Tibial nerve (tissue), 4 donors: ENCODE measurements at regions not wholly inside any gene's neighbourhood (a gene's known extent, or its start where the extent isn't known, plus 50 kb on each side); places are given as distances from the start of the nearest gene placed in this dataset.
"Not testable (repeated sequence)": the region's sequence is repeated elsewhere in the genome, so short reads cannot be mapped to it uniquely, and the experiment has no call there.

ENCODE experiments used
- DNase-seq, 2 donors: peaks; one replicate each; pipeline ENCODE4 v3.0.0-alpha.2; 2019; ENCODE audit warnings: low spot score in 2 of 2
- H3K27ac ChIP-seq, 4 donors: fragments of 200-600 bp; sonication (generic) in 3 of 4; one replicate each; pipeline ENCODE4 v1.5.1; 2017 to 2019; ENCODE audit warnings: mild to moderate bottlenecking in 1 of 4
- H3K27me3 ChIP-seq, 2 donors: fragments of 200-600 bp; sonication (generic) in 1 of 2; one replicate each; pipeline versions ENCODE4 v1.5.1 to v1.6.0; 2017 to 2019
- H3K36me3 ChIP-seq, 3 donors: fragments of 200-600 bp; sonication (generic); one replicate each; pipeline ENCODE4 v1.5.1; 2018 to 2019
- H3K4me1 ChIP-seq, 4 donors: fragments of 200-600 bp; sonication (generic) in 3 of 4; one replicate each; pipeline ENCODE4 v1.5.1; 2017 to 2019
- H3K4me3 ChIP-seq, 4 donors: fragments of 200-600 bp; sonication (generic) in 3 of 4; one replicate each; pipeline ENCODE4 v1.5.1; 2017 to 2019; ENCODE audit warnings: mild to moderate bottlenecking in 1 of 4, moderate library complexity in 1 of 4
- H3K9me3 ChIP-seq, 4 donors: fragments of 200-600 bp; sonication (generic) in 3 of 4; one replicate each; pipeline ENCODE4 v1.5.1; 2017 to 2019
- EP300 ChIP-seq, 2 donors: sonication (generic); formaldehyde crosslinking; IDR thresholded peaks; one replicate each; pipeline ENCODE4 v1.6.1; 2017; ENCODE audit warnings: antibody characterized with exemption in 2 of 2, mild to moderate bottlenecking in 1 of 2
- POLR2A ChIP-seq, 2 donors: fragments of 450-650 bp; IDR thresholded peaks; one replicate each; pipeline ENCODE4 v1.6.1; 2017; ENCODE audit warnings: antibody characterized with exemption in 2 of 2, mild to moderate bottlenecking in 2 of 2, moderate library complexity in 2 of 2
- WGBS, 2 donors: methylation state at CpG; one replicate each; pipeline ENCODE4 v1.1.5; 2018; 5-methylcytosine and 5-hydroxymethylcytosine counted together
- TF ChIP-seq, protein P1 (sequence below), 5 experiments: fragments of 200-600 bp in 3 of 5; fragments of 450-650 bp in 2 of 5; sonication (generic) in 3 of 5; IDR thresholded peaks; one replicate each; pipeline ENCODE4 v1.5.1; 2016 to 2019; ENCODE audit warnings: antibody characterized with exemption in 5 of 5, mild to moderate bottlenecking in 3 of 5, moderate library complexity in 2 of 5

DNA sequence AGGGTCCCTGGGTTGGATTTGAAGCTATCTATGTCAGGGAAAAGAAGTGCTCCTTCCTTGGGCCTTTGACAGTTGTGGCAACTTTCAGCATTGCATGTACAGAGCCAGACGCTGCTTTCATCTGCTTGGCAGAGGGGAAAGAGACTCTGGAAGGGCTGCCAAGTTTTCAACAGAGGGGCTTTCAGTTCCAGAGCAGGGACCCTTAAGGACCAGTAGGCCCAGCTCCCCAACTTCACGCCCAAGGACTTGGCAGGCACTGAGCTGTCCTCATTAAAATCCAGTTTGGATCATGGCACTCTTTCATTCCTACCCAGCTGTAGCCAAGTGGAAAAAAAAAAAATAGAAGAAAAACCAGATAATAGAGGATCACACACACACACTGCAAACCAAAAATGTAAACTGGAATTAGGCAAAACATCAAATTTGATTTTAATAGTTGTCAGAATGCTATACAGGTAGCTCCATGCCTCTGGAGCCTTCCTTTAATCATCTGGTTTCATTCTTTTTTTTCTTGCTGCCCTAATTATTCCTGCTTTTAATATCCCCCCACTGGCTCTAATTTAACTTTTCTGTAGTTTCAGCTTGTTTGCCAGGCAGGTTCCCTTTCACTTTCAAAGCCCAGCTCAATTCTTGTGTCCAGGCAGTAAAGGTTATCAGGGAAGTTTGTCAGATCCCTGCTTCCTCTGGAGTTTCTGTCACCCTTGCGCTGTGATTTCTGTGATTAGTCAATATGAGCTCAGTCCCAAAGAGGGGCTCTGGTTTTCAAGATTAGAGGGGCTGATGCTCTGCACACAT is 702.6 kb upstream of the CDH8 start:
- Histone ChIP-seq H3K4me1 (peaks cover 0 to 4% (median 0%) of the 10 kb centered on the region in 4 donors), H3K9me3 (no peaks in the 10 kb centered on the region), H3K4me3 (no peak overlapping the region), H3K27me3 (no peaks in the 10 kb centered on the region), H3K27ac (no peak overlapping the region), H3K36me3 (no peaks in the 10 kb centered on the region)
- DNase-seq: no peak
- TF ChIP-seq EP300 (IDR thresholded peaks at IDR 0.05) (no peak), POLR2A (IDR thresholded peaks at IDR 0.05) (no peak)
- TF ChIP-seq, protein P1, sequence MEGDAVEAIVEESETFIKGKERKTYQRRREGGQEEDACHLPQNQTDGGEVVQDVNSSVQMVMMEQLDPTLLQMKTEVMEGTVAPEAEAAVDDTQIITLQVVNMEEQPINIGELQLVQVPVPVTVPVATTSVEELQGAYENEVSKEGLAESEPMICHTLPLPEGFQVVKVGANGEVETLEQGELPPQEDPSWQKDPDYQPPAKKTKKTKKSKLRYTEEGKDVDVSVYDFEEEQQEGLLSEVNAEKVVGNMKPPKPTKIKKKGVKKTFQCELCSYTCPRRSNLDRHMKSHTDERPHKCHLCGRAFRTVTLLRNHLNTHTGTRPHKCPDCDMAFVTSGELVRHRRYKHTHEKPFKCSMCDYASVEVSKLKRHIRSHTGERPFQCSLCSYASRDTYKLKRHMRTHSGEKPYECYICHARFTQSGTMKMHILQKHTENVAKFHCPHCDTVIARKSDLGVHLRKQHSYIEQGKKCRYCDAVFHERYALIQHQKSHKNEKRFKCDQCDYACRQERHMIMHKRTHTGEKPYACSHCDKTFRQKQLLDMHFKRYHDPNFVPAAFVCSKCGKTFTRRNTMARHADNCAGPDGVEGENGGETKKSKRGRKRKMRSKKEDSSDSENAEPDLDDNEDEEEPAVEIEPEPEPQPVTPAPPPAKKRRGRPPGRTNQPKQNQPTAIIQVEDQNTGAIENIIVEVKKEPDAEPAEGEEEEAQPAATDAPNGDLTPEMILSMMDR (IDR thresholded peaks at IDR 0.05): no peak
- WGBS, 2 donors: 37 to 54% methylated on average over 3 of the region's 3 CpGs

DNA sequence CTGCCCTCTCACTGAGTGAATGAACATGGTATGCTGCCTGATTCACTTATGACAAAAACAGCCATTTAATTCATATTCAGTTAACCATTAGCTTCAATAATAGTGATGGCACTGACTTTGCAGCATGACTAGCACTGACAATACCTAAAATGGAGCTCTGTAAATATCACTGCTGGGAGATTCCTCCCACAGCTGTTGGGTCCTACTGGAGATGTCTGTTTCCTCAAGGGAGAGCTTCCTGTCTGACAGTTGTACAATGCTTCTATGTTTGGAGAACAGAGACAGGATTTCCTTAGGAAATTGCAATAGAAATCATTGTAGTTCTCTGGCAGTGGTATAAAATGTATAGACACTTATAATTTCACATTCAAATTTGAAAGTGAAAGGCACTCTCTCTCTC is 695.9 kb upstream of the CDH8 start:
- Histone ChIP-seq H3K9me3 (no peaks in the 10 kb centered on the region), H3K4me1 (no peaks in the 10 kb centered on the region), H3K27me3 (no peaks in the 10 kb centered on the region), H3K36me3 (no peaks in the 10 kb centered on the region), H3K4me3 (no peak overlapping the region), H3K27ac (no peak overlapping the region)
- TF ChIP-seq EP300 (IDR thresholded peaks at IDR 0.05): no peak
- TF ChIP-seq, protein P1 (IDR thresholded peaks at IDR 0.05): no peak
- no peak for TF ChIP-seq POLR2A (IDR thresholded peaks at IDR 0.05)
- no peak for DNase-seq

DNA sequence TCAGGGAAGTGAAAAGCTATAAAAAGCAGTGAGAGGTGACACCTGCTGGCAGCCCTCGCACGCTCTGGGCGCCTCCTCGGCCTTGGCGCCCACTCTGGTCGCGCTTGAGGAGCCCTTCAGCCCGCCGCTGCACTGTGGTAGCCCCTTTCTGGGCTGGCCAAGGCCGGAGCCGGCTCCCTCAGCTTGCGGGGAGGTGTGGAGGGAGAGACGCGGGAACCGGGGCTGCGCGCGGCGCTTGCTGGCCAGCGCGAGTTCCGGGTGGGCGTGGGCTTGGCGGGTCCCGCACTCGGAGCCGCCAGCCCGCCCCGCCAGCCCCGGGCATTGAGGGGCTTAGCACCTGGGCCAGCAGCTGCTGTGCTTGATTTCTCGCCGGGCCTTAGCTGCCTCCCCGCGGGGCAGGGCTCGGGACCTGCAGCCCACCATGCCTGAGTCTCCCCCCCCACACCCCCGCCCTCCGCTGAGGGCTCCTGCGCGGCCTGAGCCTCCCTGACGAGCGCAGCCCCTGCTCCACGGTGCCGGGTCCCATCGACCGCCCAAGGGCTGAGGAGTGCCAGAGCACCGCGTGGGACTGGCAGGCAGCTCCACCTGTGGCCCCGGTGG is 688.5 kb upstream of the CDH8 start:
- H3K4me3 ChIP-seq, H3K9me3 ChIP-seq, H3K27me3 ChIP-seq, H3K27ac ChIP-seq, DNase-seq, H3K36me3 ChIP-seq, H3K4me1 ChIP-seq: not testable (repeated sequence)
- WGBS, 2 donors: 93 to 95% methylated on average over 38 of the region's 48 CpGs

DNA sequence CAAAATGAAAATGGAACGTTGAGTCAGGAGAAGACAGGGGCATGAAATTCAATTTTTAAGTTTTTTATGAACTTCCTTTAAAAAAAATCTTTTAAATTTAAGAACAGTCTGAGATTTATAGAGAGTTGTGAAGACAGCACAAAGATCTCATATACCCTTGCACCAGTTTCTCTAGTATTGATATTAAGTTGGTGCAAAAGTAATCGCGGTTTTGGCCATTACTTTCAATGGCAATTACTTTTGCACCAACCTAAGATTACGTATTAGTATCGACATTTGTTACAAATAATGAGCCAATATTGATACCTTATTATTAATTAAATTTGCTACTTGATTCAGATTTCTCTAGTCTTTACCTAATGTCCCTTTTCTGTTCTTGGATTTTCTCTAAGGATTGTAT is 684.4 kb upstream of the CDH8 start:
- no peak overlapping the region for H3K4me3 ChIP-seq
- no peaks in the 10 kb centered on the region for H3K4me1 ChIP-seq
- no peaks in the 10 kb centered on the region for H3K36me3 ChIP-seq
- TF ChIP-seq POLR2A (IDR thresholded peaks at IDR 0.05) (no peak), EP300 (IDR thresholded peaks at IDR 0.05) (no peak)
- TF ChIP-seq, protein P1 (IDR thresholded peaks at IDR 0.05): no peak
- H3K27me3 ChIP-seq: no peaks in the 10 kb centered on the region
- 74 to 84% methylated on average over 5 of the region's 5 CpGs for WGBS, 2 donors
- no peak overlapping the region for H3K27ac ChIP-seq
- H3K9me3 ChIP-seq: peaks cover 0 to 7% (median 0%) of the 10 kb centered on the region in 4 donors
- no peak for DNase-seq

DNA sequence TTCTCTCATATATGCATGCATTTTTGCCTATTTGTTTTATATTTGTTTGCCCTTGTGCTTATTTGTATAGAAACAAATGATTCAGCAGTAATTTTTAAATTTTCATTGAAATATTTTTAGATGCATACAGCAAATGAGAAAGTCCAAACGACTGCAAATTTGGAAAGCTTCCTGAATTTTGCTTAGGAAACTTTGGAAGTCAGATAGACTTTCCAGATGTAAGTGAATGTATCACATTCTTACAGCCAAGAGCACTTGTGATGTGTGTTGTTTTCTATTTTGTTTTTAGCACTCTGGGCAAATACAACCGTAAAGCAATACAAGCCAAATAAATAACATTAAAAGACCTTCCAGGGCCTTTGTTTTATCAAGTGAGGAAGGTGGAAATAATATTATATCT is 680.8 kb upstream of the CDH8 start:
- TF ChIP-seq POLR2A (IDR thresholded peaks at IDR 0.05) (no peak), EP300 (IDR thresholded peaks at IDR 0.05) (no peak)
- TF ChIP-seq, protein P1 (IDR thresholded peaks at IDR 0.05): no peak
- 64 to 69% methylated on average over 2 of the region's 2 CpGs for WGBS, 2 donors
- Histone ChIP-seq H3K36me3 (no peaks in the 10 kb centered on the region), H3K9me3 (peaks cover 0 to 4% (median 0%) of the 10 kb centered on the region in 4 donors), H3K27me3 (no peaks in the 10 kb centered on the region), H3K4me3 (no peak overlapping the region), H3K4me1 (no peaks in the 10 kb centered on the region), H3K27ac (no peak overlapping the region)
- DNase-seq: no peak
